ENCODE measurements at regions not wholly inside any gene's neighbourhood (a gene's known extent, or its start where the extent isn't known, plus 50 kb on each side); places are given as distances from the start of the nearest gene placed in this dataset.
"Not testable (repeated sequence)": the region's sequence is repeated elsewhere in the genome, so short reads cannot be mapped to it uniquely, and the experiment has no call there.

- Histone ChIP-seq H3K27ac (no peak overlapping the region), H3K4me3 (ENCODE audit: low read depth, low read length) (no peak overlapping the region), H3K36me3 (no peaks in the 10 kb centered on the region), H3K27me3 (ENCODE audit: insufficient read depth, low read depth, severe bottlenecking) (peaks cover 78% of the 10 kb centered on the region), H3K9me3 (ENCODE audit: severe bottlenecking) (no peaks in the 10 kb centered on the region)
- no peak for TF ChIP-seq CTCF (IDR thresholded peaks at IDR 0.05; ENCODE audit: low read depth, low read length)
- DNase-seq, result no peak
These were observed 249.0 kb upstream of the KCNG1 start for GRCh38 chr20:51271931-51272330.

GRCh38 chr20:51271289-51271688 lies 248.4 kb upstream of the KCNG1 start:
- H3K9me3 ChIP-seq (ENCODE audit: severe bottlenecking); H3K36me3 ChIP-seq; DNase-seq: not testable (repeated sequence)

GRCh38 chr20:51269671-51270070 lies 246.8 kb upstream of the KCNG1 start:
- Histone ChIP-seq H3K9me3 (ENCODE audit: severe bottlenecking) (peaks cover 6% of the 10 kb centered on the region), H3K27me3 (ENCODE audit: insufficient read depth, low read depth, severe bottlenecking) (peaks cover 75% of the 10 kb centered on the region), H3K4me3 (ENCODE audit: low read depth, low read length) (no peak overlapping the region), H3K27ac (no peak overlapping the region), H3K36me3 (no peaks in the 10 kb centered on the region)
- TF ChIP-seq CTCF (IDR thresholded peaks at IDR 0.05; ENCODE audit: low read depth, low read length), result no peak
- DNase-seq, result no peak

More at GRCh38 chr20:51271289-51271688, 248.4 kb upstream of the KCNG1 start:
- peaks cover 77% of the 10 kb centered on the region for H3K27me3 ChIP-seq (ENCODE audit: insufficient read depth, low read depth, severe bottlenecking)
- H3K4me3 ChIP-seq (ENCODE audit: low read depth, low read length); H3K27ac ChIP-seq: not testable (repeated sequence)

- Histone ChIP-seq H3K36me3 (no peaks in the 10 kb centered on the region), H3K4me3 (ENCODE audit: low read depth, low read length) (no peak overlapping the region), H3K27me3 (ENCODE audit: insufficient read depth, low read depth, severe bottlenecking) (peaks cover 72% of the 10 kb centered on the region), H3K27ac (no peak overlapping the region), H3K9me3 (ENCODE audit: severe bottlenecking) (peaks cover 6% of the 10 kb centered on the region)
- DNase-seq, result no peak
- no peak for TF ChIP-seq CTCF (IDR thresholded peaks at IDR 0.05; ENCODE audit: low read depth, low read length)
These were observed 244.8 kb upstream of the KCNG1 start for GRCh38 chr20:51267679-51268078.

GRCh38 chr20:51266353-51266752 lies 243.4 kb upstream of the KCNG1 start:
- no peak for TF ChIP-seq CTCF (IDR thresholded peaks at IDR 0.05; ENCODE audit: low read depth, low read length)
- H3K36me3 ChIP-seq, result no peaks in the 10 kb centered on the region

GRCh38 chr20:51265361-51265760 lies 242.5 kb upstream of the KCNG1 start:
- peaks cover 76% of the 10 kb centered on the region for H3K27me3 ChIP-seq (ENCODE audit: insufficient read depth, low read depth, severe bottlenecking)
- no peak overlapping the region for H3K27ac ChIP-seq
- H3K9me3 ChIP-seq (ENCODE audit: severe bottlenecking), result peaks cover 6% of the 10 kb centered on the region
- no peak for TF ChIP-seq CTCF (IDR thresholded peaks at IDR 0.05; ENCODE audit: low read depth, low read length)
- no peaks in the 10 kb centered on the region for H3K36me3 ChIP-seq
- DNase-seq, result no peak
- no peak overlapping the region for H3K4me3 ChIP-seq (ENCODE audit: low read depth, low read length)

More at GRCh38 chr20:51266353-51266752, 243.4 kb upstream of the KCNG1 start:
- DNase-seq, result no peak
- Histone ChIP-seq H3K27ac (no peak overlapping the region), H3K27me3 (ENCODE audit: insufficient read depth, low read depth, severe bottlenecking) (peaks cover 74% of the 10 kb centered on the region), H3K9me3 (ENCODE audit: severe bottlenecking) (peaks cover 6% of the 10 kb centered on the region), H3K4me3 (ENCODE audit: low read depth, low read length) (no peak overlapping the region)

Measured in WERI-Rb-1 (cell line).